HG02884 (cell line): ENCODE measurements at regions not wholly inside any gene's neighbourhood (a gene's known extent, or its start where the extent isn't known, plus 50 kb on each side); places are given as distances from the start of the nearest gene placed in this dataset.

ENCODE experiments used
- ATAC-seq: cut with Tn5 transposase; IDR thresholded peaks from one replicate; pipeline ENCODE4 v1.9.1; 2021; ENCODE audit warnings: mild to moderate bottlenecking, moderate library complexity; ENCODE audit not compliant: unreplicated experiment

DNA sequence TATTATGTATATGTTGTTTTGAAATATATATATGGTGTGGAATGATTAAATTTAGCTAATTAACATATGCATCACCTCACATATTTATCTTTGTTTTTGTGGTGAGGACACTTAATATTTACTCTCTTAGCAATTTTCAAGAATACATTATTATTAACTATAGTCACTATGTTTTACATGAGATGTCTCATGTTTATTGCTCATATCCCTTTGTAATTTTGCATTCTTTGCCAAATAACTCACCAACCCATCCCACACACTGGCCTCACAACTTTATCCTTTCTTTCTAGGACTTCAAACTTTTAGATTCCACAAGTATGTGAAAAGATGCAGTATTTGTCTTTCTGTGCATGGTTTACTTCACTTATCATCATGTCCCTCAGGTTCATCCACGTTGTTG, 950.2 kb upstream of the CADM2 start:
- no peak for ATAC-seq

DNA sequence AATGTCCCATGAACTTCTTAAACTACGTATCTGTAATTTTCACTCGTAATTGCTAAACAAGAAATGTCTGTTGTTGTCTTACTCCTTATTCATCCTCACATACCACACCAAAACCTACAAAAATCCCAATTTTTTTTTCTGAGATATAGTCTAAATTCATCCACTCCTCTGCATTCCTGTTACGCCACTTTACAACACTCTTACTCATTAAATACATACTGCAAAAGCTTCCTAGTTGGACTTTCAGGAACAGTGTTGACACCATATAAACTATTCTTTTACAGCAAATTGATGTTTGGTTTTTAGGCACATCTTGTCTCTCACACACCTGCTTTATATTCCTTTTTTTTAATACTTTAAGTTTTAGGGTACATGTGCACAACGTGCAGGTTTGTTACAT, 934.9 kb upstream of the CADM2 start:
- no peak for ATAC-seq

DNA sequence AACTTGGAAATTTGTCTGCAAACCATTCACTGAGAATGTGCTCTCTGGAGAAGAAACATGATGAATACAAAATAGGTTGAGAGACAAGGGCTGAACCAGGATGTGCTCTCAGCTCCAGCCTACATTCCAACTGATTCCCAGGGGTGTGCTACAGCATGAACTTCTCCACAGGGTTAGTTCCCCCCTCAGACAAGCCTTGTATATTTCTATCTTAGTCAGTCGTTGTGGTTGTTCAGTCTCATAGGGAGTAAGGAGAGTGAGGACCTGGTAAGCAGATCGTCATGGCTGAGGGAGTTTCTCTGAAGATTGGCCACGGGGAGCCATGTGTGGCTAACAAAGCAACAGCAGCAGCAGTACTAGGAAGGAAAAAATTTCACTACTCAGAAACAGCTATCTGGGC, 919.7 kb upstream of the CADM2 start:
- ATAC-seq: no peak

- no peak for ATAC-seq
Measured at GRCh38 chr3:84042399-84043106, 916.2 kb upstream of the CADM2 start.

GRCh38 chr3:84066915-84067314, 891.9 kb upstream of the CADM2 start:
- ATAC-seq: no peak

DNA sequence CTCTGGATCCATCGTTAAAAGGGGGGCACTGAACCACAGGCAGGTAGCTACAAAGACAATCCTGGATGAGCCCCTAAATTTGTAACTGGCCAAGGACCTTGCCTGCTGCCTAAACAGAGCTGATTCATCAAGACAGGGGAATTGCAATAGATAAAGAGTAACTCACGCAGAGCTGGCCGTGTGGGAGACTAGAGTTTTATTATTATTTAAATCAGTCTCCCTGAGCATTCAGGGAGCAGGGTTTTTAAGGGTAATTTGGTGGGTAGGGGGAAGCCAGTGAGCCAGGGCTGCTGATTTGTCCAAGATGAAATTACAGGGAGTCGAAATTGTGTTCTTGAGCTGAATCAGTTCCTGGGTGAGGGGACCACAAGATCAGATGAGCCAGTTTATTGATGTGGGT, 885.1 kb upstream of the CADM2 start:
- ATAC-seq: no peak

DNA sequence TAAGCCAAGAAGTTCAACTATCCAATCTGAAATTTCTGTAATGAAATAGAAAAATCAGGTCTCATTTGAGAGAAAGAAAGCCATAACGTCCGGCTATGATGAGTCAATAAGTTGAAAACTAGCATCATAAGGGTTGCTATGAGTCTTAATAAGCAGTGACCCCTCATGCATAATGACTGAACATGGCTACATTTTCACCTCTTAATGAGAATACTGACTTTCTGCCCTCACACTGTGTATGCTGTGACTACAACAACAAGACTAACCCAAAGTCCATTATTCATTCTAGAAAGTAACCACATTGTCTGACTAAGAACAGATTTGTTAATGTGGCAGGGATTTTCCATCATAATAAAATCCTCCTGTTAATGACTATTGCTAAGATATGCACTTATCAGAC, 884.0 kb upstream of the CADM2 start:
- ATAC-seq: no peak

- no peak for ATAC-seq
Measured at GRCh38 chr3:84077479-84077878, 881.3 kb upstream of the CADM2 start.

GRCh38 chr3:84082726-84083125, 876.1 kb upstream of the CADM2 start:
- no peak for ATAC-seq

GRCh38 chr3:84092907-84093306, 865.9 kb upstream of the CADM2 start:
- no peak for ATAC-seq

GRCh38 chr3:84096188-84096587, 862.6 kb upstream of the CADM2 start:
- ATAC-seq: no peak

- no peak for ATAC-seq
Measured at GRCh38 chr3:84100861-84101260, 857.9 kb upstream of the CADM2 start.

GRCh38 chr3:84108442-84108971, 850.3 kb upstream of the CADM2 start:
- ATAC-seq: no peak

DNA sequence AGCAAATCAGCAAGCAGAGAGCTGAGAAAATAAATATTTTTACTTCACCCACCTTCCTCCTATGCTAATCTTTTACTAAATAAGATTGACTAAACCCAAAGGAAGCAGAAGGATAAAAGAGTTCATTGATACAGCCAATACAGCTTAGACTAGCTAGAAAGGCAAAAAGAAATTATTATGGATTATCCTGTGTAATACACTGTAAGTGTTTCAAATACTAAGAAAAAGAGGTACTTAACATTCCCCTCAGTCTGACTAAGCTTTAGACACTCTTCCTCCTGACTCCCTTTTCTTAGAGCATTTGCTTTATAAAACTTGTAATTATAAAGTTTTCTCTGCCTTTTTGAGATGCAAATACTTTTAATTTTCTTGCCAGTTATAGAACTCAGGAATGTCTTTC, 848.9 kb upstream of the CADM2 start:
- ATAC-seq: no peak

GRCh38 chr3:84110787-84111186, 848.0 kb upstream of the CADM2 start:
- ATAC-seq: no peak

DNA sequence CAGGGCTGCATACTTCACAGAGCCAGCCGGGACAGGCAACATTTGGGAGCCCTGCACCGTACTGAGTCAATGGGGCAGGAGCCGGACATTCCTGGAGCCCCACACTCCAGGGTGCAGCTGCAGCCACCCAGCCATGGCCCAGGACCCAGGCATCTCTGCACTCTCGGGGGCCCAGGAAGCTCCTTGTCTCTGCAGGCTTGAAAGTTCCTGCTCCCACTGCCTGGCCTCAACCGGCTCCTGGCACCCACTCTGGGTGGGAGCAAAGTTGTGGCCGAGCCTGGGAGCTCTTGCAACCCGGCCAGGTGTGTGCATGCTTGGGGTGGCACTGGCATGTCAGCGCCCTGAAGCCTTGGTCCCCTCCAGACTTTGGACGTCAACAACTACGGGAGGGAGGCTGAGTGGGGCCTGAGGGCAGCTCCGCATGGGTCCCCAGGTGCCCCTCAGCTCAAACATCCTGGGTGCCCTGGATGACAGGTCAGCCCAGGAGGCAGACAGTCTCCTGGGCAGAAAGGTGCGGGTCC, 833.5 kb upstream of the CADM2 start:
- ATAC-seq: no peak

- ATAC-seq: no peak
Measured at GRCh38 chr3:84125760-84126159, 833.0 kb upstream of the CADM2 start.

DNA sequence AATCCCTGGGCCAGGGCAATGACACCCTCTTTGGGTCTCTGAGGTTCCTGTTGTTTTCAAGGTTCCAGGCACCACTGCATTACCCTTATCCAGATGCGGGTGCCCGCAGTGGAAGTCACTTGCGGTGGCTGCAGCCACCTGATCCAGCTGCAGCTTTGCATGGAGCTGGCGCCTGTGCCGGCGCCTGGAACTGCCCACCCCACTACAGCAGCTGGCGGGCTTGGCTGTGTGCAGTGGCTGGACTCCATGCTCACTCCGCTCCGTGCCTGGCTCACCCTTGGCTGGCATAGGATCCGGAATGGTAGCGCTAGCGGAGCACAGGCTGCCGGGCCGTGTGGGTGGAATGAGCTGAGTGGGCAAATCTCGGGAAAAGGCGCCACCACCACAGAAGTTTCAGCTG, 832.6 kb upstream of the CADM2 start:
- ATAC-seq: no peak

DNA sequence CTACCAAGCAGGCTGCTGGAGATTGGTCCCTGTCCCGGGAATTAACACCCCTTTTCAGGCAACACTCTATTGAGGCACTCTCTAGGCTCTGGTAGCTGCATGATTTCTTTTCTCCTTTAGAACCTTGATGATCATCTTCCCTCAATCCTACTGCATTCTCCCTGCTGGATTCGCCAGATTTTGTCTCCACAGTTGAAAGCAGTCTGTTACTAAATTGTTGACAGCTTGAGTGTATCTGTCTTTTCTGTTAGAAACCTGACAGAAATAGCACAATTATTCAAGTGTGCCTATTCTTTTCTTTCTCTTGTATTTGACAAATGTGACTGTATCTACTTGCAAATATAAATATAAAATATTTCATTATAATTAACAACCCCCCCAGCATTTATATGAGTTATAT, 830.8 kb upstream of the CADM2 start:
- no peak for ATAC-seq

DNA sequence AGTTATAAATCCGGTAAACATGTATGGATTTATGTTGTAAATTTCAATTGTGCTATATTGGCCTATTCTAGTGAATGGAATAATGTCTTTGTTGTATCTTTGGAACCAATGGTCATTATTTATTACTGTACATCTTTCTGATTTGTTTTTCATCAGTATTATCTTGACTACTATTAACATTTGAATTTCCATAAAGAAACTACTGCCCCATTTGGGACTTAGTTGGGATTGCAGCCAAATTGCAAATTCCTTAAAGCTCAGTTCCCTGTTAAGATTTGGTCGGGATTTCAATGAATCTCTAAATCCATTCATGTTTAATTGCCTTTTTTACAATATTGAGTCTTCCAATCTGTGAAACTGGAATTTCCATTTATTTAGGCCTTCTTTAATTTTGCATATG, 822.4 kb upstream of the CADM2 start:
- ATAC-seq: no peak

DNA sequence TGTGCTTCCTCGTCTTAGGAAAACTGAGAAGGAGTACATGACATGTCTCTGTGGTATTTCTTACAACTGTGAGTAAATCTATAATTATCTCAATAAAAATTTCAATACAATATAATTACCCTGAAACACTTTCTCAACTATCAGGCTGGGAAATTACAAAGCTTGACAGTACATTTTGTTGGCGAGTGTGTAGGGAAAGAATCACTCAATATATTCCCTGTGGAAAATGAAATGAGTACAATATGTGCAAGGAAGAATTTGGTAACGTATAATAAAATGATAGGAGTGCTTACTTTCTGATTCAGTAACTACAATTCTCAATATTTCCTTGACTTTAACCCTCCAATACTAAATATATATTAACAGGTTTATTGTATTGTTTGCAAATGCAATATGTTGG, 818.2 kb upstream of the CADM2 start:
- no peak for ATAC-seq

- ATAC-seq: no peak
Measured at GRCh38 chr3:84141571-84141970, 817.2 kb upstream of the CADM2 start.

DNA sequence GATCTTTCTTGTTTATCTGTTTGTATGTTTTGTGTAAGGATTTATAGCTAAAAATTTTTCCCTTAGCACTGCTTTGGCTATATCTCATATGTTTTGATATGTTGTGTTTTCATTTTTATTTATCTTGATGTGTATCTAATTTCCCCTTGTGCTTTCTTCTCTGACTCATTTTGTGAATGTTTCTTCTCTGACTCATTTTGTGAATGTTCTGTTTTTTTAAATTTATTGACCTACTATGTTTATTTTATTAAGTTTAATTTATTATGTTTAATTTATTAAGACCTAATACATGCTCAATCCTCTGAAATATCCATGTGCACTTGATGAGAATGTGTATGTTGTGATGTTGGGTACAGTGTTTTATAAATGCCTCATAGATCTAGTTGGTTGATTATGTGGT, 793.5 kb upstream of the CADM2 start:
- ATAC-seq: no peak
